Astrocyte of the spinal cord (primary cell): ENCODE measurements at regions not wholly inside any gene's neighbourhood (a gene's known extent, or its start where the extent isn't known, plus 50 kb on each side); places are given as distances from the start of the nearest gene placed in this dataset.

Source experiments
- DNase-seq: peaks from one replicate; pipeline ENCODE4 v3.0.0; 2011; ENCODE audit warnings: low read depth, low spot score
- H3K4me3 ChIP-seq: 2 replicates; pipeline ENCODE4 v1.5.1; 2011; ENCODE audit warnings: low read depth, mild to moderate bottlenecking, low read length, moderate library complexity
- in situ Hi-C: cut with HindIII; loops from 2 replicates; pipeline ENCODE4 v1.10.0; 2017; ENCODE audit warnings: low sequenced_read_pairs
- TF ChIP-seq, protein P1 (sequence below): IDR thresholded peaks from 2 replicates; pipeline ENCODE4 v1.5.1; 2012; ENCODE audit warnings: low read depth, mild to moderate bottlenecking, low read length, inconsistent platforms

DNA sequence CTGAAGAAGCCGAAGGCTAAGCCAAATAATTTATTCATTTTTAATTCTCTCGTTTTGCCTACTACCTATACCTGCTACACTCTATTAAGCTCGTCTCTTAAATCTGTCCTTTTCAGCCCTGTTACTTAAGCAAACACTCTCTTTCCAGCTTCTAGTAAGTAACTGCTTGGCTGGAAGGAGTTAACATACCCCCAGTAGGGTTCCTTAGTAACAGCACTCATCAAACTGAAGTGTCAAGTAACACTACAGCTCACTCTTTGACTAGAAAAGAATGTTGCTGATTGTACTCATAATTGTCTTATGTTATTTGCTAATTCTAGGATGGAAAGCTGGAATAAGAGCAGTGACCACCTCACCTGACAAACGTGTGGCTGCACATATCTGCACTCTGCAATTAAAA lies 120.0 kb upstream of the SCN7A start:
- TF ChIP-seq, protein P1, sequence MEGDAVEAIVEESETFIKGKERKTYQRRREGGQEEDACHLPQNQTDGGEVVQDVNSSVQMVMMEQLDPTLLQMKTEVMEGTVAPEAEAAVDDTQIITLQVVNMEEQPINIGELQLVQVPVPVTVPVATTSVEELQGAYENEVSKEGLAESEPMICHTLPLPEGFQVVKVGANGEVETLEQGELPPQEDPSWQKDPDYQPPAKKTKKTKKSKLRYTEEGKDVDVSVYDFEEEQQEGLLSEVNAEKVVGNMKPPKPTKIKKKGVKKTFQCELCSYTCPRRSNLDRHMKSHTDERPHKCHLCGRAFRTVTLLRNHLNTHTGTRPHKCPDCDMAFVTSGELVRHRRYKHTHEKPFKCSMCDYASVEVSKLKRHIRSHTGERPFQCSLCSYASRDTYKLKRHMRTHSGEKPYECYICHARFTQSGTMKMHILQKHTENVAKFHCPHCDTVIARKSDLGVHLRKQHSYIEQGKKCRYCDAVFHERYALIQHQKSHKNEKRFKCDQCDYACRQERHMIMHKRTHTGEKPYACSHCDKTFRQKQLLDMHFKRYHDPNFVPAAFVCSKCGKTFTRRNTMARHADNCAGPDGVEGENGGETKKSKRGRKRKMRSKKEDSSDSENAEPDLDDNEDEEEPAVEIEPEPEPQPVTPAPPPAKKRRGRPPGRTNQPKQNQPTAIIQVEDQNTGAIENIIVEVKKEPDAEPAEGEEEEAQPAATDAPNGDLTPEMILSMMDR, result no peak
- no peak overlapping the region for H3K4me3 ChIP-seq
- in situ Hi-C loops, result no loop called here
- no peak for DNase-seq

DNA sequence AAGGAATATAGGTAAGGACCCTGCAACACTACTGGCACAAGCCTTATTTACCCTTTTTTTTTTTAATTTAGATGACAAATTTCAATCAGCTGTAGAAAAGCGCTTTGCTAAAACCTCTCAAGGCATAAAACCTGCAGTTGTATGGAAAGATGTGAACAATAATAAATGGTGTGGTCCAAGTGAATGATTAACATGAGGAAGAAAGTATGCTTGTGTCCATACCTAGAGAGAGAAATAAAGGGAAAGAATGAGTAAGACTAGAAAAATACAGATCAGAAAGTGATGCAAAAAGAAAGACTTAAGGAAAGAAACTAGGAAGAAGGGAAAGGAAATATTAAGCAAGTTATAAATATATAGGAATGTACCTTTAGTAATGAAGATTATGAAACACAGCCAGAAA lies 119.2 kb upstream of the SCN7A start:
- DNase-seq, result no peak
- TF ChIP-seq, protein P1, result no peak
- no peak overlapping the region for H3K4me3 ChIP-seq
- in situ Hi-C loops, result no loop called here

DNA sequence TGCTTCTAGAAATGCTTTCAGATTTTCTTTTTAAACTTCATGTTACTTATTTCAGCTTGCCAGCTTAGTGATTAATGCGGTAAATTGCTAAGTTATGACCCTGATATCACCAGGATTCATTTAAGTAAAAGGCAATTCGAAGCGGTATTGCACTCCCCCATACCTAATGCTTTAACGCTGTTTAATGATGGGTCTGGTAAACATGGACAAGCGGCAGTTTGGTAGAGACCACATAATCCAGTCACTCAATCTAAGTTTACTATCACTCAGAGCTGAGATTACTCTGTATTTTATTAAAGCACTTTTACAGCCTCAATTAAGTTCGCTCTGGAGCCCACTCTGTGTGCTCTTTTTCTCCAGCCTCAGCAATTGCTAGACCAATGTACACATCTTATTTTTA lies 118.2 kb upstream of the SCN7A start:
- in situ Hi-C loops, result no loop called here
- no peak for DNase-seq
- TF ChIP-seq, protein P1, result no peak
- H3K4me3 ChIP-seq, result no peak overlapping the region

DNA sequence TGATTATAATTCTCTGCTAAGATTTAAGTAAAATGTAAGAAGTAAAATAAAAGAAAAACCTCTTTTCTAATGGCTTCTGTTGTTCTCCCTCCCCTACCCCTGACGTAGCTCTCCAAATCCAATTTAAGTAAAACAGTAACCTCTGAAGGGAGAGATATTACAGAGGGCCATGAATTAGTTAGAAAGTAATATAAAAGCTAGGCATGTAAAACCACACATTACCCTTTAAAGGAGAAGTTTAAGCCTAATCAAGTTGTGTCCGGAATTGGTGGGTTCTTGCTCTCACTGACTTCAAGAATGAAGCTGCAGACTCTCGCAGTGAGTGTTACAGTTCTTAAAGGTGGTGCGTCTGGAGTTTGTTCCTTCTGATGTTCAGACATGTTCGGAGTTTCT lies 116.9 kb upstream of the SCN7A start:
- in situ Hi-C loops, result no loop called here
- TF ChIP-seq, protein P1, result no peak
- H3K4me3 ChIP-seq, result no peak overlapping the region
- no peak for DNase-seq

DNA sequence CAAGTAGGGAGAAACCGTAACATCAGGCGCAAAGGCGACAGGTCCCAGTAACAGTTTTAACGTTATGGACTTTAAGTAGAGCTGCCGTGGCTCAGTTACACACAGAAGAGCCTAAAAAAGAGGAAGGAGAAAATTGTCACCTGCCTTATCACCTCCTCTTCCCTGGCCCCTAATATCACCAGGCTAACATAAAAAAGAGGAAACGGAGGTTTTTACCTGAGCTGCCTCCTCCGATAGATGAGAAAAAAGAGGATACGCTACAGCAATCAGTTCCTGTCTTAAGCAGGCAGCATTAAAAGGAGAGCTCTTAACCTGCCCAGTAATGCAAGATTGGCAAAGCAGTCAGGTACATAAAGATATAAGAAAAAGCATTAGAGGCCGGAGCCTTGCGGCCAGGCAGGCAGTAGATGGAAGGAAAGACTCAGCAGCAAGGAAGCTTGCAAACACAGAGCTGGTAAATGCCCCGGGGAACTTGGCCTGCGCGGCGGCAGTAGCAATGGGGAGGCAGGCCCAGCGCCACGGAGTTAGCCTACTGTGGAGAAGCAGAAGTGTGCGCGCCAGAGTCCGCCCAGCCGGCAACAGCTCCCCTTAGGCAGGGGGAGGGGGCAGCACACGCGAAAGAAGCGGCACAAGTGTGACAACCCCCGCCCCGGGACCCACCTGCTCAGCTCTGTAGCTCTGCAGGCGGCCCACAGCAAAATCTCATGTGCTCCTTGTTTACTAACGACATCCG lies 116.3 kb upstream of the SCN7A start:
- no peak overlapping the region for H3K4me3 ChIP-seq
- TF ChIP-seq, protein P1, result no peak
- in situ Hi-C loops, result no loop called here
- DNase-seq, result peak; percentile 21

DNA sequence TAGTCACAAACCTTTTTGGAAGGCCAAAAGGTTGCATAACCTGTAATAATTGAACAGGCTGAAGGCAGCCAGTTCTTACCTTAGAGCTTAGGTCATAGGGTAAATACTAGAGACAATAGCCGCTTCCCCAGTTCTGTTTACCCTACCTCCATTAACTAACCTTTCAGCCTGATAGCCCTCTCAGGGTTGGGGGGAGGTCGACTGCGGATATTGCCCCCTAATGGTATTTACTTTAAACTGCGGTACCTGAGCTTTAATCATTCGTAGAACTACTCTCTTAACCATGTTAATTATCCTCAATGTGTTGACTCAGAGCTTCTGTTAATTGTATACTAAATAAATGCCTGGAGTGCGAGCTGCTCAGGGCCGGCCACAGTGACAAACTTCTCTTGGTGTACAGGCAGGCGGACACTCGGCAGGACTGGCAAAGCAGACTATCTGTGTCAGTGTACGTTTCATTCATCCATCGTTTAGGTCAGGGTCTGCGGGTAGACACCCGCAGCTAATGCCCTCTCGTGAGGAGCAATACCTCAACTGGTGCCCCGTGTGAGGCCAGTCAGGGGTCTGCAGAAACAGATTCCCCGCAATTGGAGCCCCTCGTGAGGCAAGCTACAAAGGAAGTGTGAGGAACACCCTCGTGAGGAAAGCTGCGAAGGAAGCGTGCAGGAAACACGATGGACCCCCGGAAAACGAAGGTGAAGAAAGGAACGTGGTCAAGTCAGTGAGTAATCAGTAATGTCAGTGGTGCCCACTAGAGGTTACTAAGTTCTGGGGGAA lies 115.3 kb upstream of the SCN7A start:
- in situ Hi-C loops, result no loop called here
- DNase-seq, result no peak
- H3K4me3 ChIP-seq, result no peak overlapping the region
- TF ChIP-seq, protein P1, result no peak
